ENCODE measurements at regions not wholly inside any gene's neighbourhood (a gene's known extent, or its start where the extent isn't known, plus 50 kb on each side); places are given as distances from the start of the nearest gene placed in this dataset.

- TF ChIP-seq HNF4A (conservative IDR thresholded peaks at IDR 0.05): no peak
- no peak for TF ChIP-seq TAF1 (conservative IDR thresholded peaks at IDR 0.05)
- no peak for TF ChIP-seq FOXA2 (IDR thresholded peaks at IDR 0.05)
- no peak for TF ChIP-seq RXRA (IDR thresholded peaks at IDR 0.05)
- TF ChIP-seq GABPA (IDR thresholded peaks at IDR 0.05 in 1 of 2, conservative IDR thresholded peaks at IDR 0.05 in 1 of 2): no peak
- TF ChIP-seq FOXA1 (IDR thresholded peaks at IDR 0.05): no peak
These were observed 62.9 kb upstream of the ASPRV1 start (continued) for GRCh38 chr2:70024284-70024683.

- no peaks in the 10 kb centered on the region for H3K9me3 ChIP-seq (ENCODE audit: control insufficient read depth in 4 of 4, low read length in 3 of 4)
- H3K4me1 ChIP-seq (ENCODE audit: control insufficient read depth in 4 of 4, insufficient read depth in 4 of 4, low read length in 3 of 4): no peaks in the 10 kb centered on the region
- H3K4me3 ChIP-seq (ENCODE audit: low read depth in 1 of 3, low read length in 3 of 3): no peak overlapping the region
- H3K36me3 ChIP-seq (ENCODE audit: control insufficient read depth in 4 of 4, insufficient read depth in 3 of 4, low read depth in 1 of 4, low read length in 3 of 4): peaks cover 0 to 4% (median 0%) of the 10 kb centered on the region in 4 donors
- no peak overlapping the region for H3K9ac ChIP-seq (ENCODE audit: low read depth in 1 of 2, low read length in 2 of 2)
- no peak for DNase-seq (ENCODE audit: low spot score)
- H3K27ac ChIP-seq (ENCODE audit: low read depth in 1 of 2, low read length in 2 of 2): peak overlapping the region in 1 of 2 donors; percentile 67
- 88% methylated on average over 2 of the region's 2 CpGs for WGBS
- H3K27me3 ChIP-seq (ENCODE audit: control insufficient read depth in 4 of 4, insufficient read depth in 4 of 4, low read length in 3 of 4): no peaks in the 10 kb centered on the region
- no peak for TF ChIP-seq CTCF (IDR thresholded peaks at IDR 0.05; ENCODE audit: low read depth, low read length, missing input control)
- no peak for TF ChIP-seq TAF1 (conservative IDR thresholded peaks at IDR 0.05)
- TF ChIP-seq RXRA (IDR thresholded peaks at IDR 0.05): no peak
- TF ChIP-seq, protein P1, sequence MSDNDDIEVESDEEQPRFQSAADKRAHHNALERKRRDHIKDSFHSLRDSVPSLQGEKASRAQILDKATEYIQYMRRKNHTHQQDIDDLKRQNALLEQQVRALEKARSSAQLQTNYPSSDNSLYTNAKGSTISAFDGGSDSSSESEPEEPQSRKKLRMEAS (IDR thresholded peaks at IDR 0.05): no peak
- TF ChIP-seq JUND (IDR thresholded peaks at IDR 0.05): no peak
- TF ChIP-seq GABPA (IDR thresholded peaks at IDR 0.05 in 1 of 2, conservative IDR thresholded peaks at IDR 0.05 in 1 of 2): no peak
- no peak for TF ChIP-seq EGR1 (IDR thresholded peaks at IDR 0.05; ENCODE audit: low read depth in 2 of 2)
- no peak for TF ChIP-seq REST (IDR thresholded peaks at IDR 0.05)
- TF ChIP-seq NR2F2 (IDR thresholded peaks at IDR 0.05): no peak
- TF ChIP-seq, protein P2, sequence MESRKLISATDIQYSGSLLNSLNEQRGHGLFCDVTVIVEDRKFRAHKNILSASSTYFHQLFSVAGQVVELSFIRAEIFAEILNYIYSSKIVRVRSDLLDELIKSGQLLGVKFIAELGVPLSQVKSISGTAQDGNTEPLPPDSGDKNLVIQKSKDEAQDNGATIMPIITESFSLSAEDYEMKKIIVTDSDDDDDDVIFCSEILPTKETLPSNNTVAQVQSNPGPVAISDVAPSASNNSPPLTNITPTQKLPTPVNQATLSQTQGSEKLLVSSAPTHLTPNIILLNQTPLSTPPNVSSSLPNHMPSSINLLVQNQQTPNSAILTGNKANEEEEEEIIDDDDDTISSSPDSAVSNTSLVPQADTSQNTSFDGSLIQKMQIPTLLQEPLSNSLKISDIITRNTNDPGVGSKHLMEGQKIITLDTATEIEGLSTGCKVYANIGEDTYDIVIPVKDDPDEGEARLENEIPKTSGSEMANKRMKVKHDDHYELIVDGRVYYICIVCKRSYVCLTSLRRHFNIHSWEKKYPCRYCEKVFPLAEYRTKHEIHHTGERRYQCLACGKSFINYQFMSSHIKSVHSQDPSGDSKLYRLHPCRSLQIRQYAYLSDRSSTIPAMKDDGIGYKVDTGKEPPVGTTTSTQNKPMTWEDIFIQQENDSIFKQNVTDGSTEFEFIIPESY (IDR thresholded peaks at IDR 0.05): no peak
- no peak for TF ChIP-seq FOXA1 (IDR thresholded peaks at IDR 0.05)
- no peak for TF ChIP-seq RAD21 (IDR thresholded peaks at IDR 0.05)
- TF ChIP-seq SP1 (IDR thresholded peaks at IDR 0.05): no peak
- no peak for TF ChIP-seq ATF3 (IDR thresholded peaks at IDR 0.05)
- TF ChIP-seq FOXA2 (IDR thresholded peaks at IDR 0.05): no peak
- TF ChIP-seq YY1 (IDR thresholded peaks at IDR 0.05): no peak
- no peak for TF ChIP-seq HNF4A (conservative IDR thresholded peaks at IDR 0.05)
- TF ChIP-seq HNF4G (IDR thresholded peaks at IDR 0.05): no peak
These were observed 57.7 kb upstream of the ASPRV1 start for GRCh38 chr2:70019096-70019495.

All from liver (tissue), 8 donors.